ENCODE measurements at regions not wholly inside any gene's neighbourhood (a gene's known extent, or its start where the extent isn't known, plus 50 kb on each side); places are given as distances from the start of the nearest gene placed in this dataset.

DNA sequence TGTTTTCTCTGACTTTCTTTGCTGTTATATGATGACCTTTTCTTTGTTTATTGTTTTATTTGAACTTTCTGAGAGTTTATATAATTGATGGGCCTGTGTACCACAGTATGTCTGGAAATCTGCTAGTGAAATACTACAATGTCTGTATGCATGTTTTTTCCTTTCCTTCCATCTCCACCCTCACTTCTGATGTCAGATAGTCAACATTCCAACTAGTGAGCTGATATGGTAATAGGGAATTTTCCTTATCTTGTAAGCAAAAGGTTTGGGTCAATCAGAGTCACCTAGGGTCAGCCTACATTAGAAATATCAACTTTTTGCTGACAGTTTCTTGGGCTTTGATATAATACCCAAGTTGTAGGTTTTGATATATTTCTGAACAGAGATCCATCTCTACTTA lies 103.2 kb downstream of the MAT2B start:
- Histone ChIP-seq H3K9me3 (no peaks in the 10 kb centered on the region), H3K27me3 (no peaks in the 10 kb centered on the region), H3K27ac (no peak overlapping the region), H3K36me3 (replicated peaks in 1 of 2; ENCODE audit: insufficient read depth in 1 of 2, low read depth in 2 of 2) (no peaks in the 10 kb centered on the region), H3K4me1 (peaks cover 10% of the 10 kb centered on the region), H3K4me3 (no peak overlapping the region)
- DNase-seq = no peak
- ATAC-seq = no peak
- TF ChIP-seq POLR2A (IDR thresholded peaks at IDR 0.05) = no peak
- TF ChIP-seq, protein P1, sequence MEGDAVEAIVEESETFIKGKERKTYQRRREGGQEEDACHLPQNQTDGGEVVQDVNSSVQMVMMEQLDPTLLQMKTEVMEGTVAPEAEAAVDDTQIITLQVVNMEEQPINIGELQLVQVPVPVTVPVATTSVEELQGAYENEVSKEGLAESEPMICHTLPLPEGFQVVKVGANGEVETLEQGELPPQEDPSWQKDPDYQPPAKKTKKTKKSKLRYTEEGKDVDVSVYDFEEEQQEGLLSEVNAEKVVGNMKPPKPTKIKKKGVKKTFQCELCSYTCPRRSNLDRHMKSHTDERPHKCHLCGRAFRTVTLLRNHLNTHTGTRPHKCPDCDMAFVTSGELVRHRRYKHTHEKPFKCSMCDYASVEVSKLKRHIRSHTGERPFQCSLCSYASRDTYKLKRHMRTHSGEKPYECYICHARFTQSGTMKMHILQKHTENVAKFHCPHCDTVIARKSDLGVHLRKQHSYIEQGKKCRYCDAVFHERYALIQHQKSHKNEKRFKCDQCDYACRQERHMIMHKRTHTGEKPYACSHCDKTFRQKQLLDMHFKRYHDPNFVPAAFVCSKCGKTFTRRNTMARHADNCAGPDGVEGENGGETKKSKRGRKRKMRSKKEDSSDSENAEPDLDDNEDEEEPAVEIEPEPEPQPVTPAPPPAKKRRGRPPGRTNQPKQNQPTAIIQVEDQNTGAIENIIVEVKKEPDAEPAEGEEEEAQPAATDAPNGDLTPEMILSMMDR (IDR thresholded peaks at IDR 0.05) = no peak
- intact Hi-C loops (cut with DNase I) = no loop called here

DNA sequence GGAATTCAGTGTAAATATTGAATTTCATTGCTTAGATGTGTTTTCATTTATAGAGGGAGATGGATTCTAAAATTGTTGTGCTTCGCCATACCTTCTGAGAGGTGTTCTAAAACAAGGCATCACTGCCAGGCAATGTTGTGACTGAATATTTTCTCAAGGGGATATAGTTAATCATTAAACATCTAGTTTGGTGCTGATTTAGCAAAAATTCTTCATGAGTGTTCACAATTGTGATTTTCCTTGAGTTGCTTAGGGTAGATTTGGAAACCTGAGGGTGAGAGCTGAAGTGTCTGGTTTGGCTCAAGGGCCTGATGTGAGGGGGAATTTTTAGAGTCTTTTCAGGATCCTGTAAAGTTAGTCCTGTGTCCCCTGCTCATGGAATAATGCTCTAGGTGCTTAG lies 104.5 kb downstream of the MAT2B start:
- Histone ChIP-seq H3K4me3 (no peak overlapping the region), H3K27me3 (no peaks in the 10 kb centered on the region), H3K4me1 (peaks cover 10% of the 10 kb centered on the region), H3K36me3 (replicated peaks in 1 of 2; ENCODE audit: insufficient read depth in 1 of 2, low read depth in 2 of 2) (no peaks in the 10 kb centered on the region), H3K9me3 (no peaks in the 10 kb centered on the region), H3K27ac (no peak overlapping the region)
- ATAC-seq (no peak), DNase-seq (no peak)
- TF ChIP-seq, protein P1 (IDR thresholded peaks at IDR 0.05) = no peak
- TF ChIP-seq POLR2A (IDR thresholded peaks at IDR 0.05) = no peak
- 84 to 94% methylated on average over 1 of the region's 1 CpG for WGBS, 2 donors
- intact Hi-C loops (cut with DNase I) = no loop called here

DNA sequence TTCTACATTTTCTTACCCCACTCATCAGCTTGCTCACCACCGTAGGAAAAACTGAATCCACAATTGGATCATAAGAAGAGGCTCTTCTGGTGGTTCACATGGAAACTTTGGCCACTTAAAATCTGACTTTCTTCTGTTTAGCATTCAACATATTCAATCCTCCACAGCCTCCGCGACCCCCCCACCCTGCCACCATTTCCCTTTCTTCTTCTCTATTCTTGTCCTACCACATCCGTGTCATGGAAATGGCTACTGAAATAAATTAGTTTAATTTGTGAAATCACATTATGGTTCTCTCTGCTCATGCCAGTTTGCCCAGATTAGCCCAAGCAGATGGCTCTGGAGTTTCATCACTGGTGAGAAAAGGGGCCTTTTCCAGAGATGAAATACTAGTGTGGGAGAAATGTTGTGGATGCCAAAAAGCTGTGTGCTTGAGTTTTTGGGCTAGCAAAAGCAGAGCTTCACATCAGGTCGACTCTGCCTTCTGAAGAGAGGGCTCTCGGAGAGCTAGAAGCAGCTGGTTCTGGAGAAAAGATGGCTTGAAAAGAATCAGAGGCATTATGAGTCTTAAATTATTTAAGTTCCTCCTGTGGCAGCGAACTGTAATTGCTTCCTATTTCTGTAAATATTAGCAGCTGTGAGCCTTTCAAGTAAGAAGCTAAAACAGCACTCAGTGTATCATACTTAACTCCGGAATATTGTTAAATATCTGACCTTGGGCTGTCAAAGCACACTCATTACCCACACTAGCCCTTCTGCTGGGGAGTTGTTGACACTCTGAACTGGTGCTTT lies 107.1 kb downstream of the MAT2B start:
- DNase-seq (no peak), ATAC-seq (peak; percentile 47)
- intact Hi-C loops (cut with DNase I) = no loop called here
- TF ChIP-seq, protein P1 (IDR thresholded peaks at IDR 0.05) = peak in 3 of 7 experiments; percentile 5 to 26 (median 15)
- no peak for TF ChIP-seq POLR2A (IDR thresholded peaks at IDR 0.05)
- peaks cover 10% of the 10 kb centered on the region for H3K4me1 ChIP-seq
- H3K4me3 ChIP-seq = no peak overlapping the region
- H3K27ac ChIP-seq = peak overlapping the region in 3 of 4 donors; percentile 9 to 54 (median 18)
- no peaks in the 10 kb centered on the region for H3K9me3 ChIP-seq
- H3K36me3 ChIP-seq (replicated peaks in 1 of 2; ENCODE audit: insufficient read depth in 1 of 2, low read depth in 2 of 2) = no peaks in the 10 kb centered on the region
- no peaks in the 10 kb centered on the region for H3K27me3 ChIP-seq
- 47 to 59% methylated on average over 8 of the region's 8 CpGs for WGBS, 2 donors

- 8 to 14% methylated on average over 4 of the region's 4 CpGs for WGBS, 2 donors
- Histone ChIP-seq H3K27me3 (no peaks in the 10 kb centered on the region), H3K4me3 (no peak overlapping the region), H3K9me3 (no peaks in the 10 kb centered on the region), H3K36me3 (replicated peaks in 1 of 2; ENCODE audit: insufficient read depth in 1 of 2, low read depth in 2 of 2) (no peaks in the 10 kb centered on the region), H3K27ac (peak overlapping the region in 3 of 4 donors; percentile 9 to 54 (median 18)), H3K4me1 (peaks cover 10% of the 10 kb centered on the region)
- ATAC-seq (peak; percentile 52), DNase-seq (peak; percentile 13 to 43 (median 40))
- intact Hi-C loops (cut with DNase I) = no loop called here
- TF ChIP-seq, protein P1 (IDR thresholded peaks at IDR 0.05) = no peak
- TF ChIP-seq POLR2A (IDR thresholded peaks at IDR 0.05) = no peak
Measured at GRCh38 chr5:163613150-163613442, 107.7 kb downstream of the MAT2B start.

DNA sequence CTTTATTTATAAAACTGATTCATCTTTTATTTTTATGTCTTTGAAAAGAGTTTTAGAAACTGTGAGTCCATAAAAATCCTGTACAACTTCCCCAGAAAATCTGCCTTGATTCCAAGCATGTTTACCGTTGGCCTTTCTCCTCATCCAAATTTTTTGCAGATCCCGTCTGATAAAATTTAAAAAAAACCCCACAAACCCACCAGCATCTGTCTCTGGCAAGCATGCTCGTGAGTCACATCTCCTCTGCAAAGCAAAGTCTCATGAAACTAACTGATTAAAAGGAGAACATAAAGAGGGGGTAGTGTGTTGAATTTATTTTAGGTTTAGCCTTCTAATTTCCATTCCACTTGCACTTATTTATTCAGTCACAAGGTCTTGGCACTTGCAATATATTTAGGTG lies 109.4 kb downstream of the MAT2B start:
- Histone ChIP-seq H3K4me1 (peaks cover 10% of the 10 kb centered on the region), H3K36me3 (replicated peaks in 1 of 2; ENCODE audit: insufficient read depth in 1 of 2, low read depth in 2 of 2) (no peaks in the 10 kb centered on the region), H3K27ac (no peak overlapping the region), H3K4me3 (no peak overlapping the region), H3K27me3 (no peaks in the 10 kb centered on the region), H3K9me3 (no peaks in the 10 kb centered on the region)
- DNase-seq = no peak
- ATAC-seq = no peak
- WGBS, 2 donors = 65 to 67% methylated on average over 3 of the region's 3 CpGs
- intact Hi-C loops (cut with DNase I) = no loop called here
- TF ChIP-seq, protein P1 (IDR thresholded peaks at IDR 0.05) = no peak
- TF ChIP-seq POLR2A (IDR thresholded peaks at IDR 0.05) = no peak
